HepG2 (cell line): ENCODE measurements at regions not wholly inside any gene's neighbourhood (a gene's known extent, or its start where the extent isn't known, plus 50 kb on each side); places are given as distances from the start of the nearest gene placed in this dataset.

ENCODE experiments used
- BCL6 ChIP-seq: IDR thresholded peaks from 2 replicates; pipeline ENCODE4 v1.6.1; 2016; ENCODE audit warnings: missing genetic modification reagents, missing compliant biosample characterization
- FOXA3 ChIP-seq: IDR thresholded peaks from 2 replicates; pipeline ENCODE4 v1.6.1; 2016; ENCODE audit warnings: missing genetic modification reagents, missing compliant biosample characterization
- FOXP1 ChIP-seq, 2 experiments: fragments of 450-650 bp in 1 of 2; IDR thresholded peaks; 2 replicates each; pipeline ENCODE4 v1.6.1; 2017 to 2018; ENCODE audit warnings: antibody characterized with exemption in 1 of 2
- GZF1 ChIP-seq: sonication (generic); formaldehyde crosslinking; IDR thresholded peaks from 2 replicates; pipeline ENCODE4 v1.5.1; 2020; ENCODE audit warnings: mild to moderate bottlenecking, missing genetic modification reagents
- HNF4G ChIP-seq, 2 experiments: sonication (generic) in 1 of 2; formaldehyde crosslinking in 1 of 2; IDR thresholded peaks; 2 replicates each; pipeline versions ENCODE4 v1.4.0 to v1.6.1; 2011 to 2020; ENCODE audit warnings: borderline replicate concordance in 2 of 2, low read depth in 2 of 2, mild to moderate bottlenecking in 2 of 2, low read length in 1 of 2, missing genetic modification reagents in 1 of 2, moderate library complexity in 1 of 2
- IRX3 ChIP-seq: sonication (generic); formaldehyde crosslinking; IDR thresholded peaks from 2 replicates; pipeline ENCODE4 v1.8.1; 2023; ENCODE audit warnings: mild to moderate bottlenecking, low read depth, missing genetic modification reagents, borderline replicate concordance
- KDM6A ChIP-seq: IDR thresholded peaks from 2 replicates; pipeline ENCODE4 v1.6.1; 2016; ENCODE audit warnings: low read depth
- MEIS1 ChIP-seq: sonication (generic); formaldehyde crosslinking; IDR thresholded peaks from 2 replicates; pipeline ENCODE4 v1.9.0; 2021; ENCODE audit warnings: mild to moderate bottlenecking, missing genetic modification reagents, moderate library complexity, borderline replicate concordance
- NCOR1 ChIP-seq: fragments of 200-600 bp; sonication (generic); IDR thresholded peaks from 2 replicates; pipeline ENCODE4 v1.7.0; 2017; ENCODE audit warnings: antibody characterized with exemption, low read length, borderline replicate concordance
- NFE2L1 ChIP-seq: sonication (generic); formaldehyde crosslinking; IDR thresholded peaks from 2 replicates; pipeline ENCODE4 v1.4.0; 2020; ENCODE audit warnings: missing genetic modification reagents, mild to moderate bottlenecking, borderline replicate concordance
- NR2F2 ChIP-seq: IDR thresholded peaks from 2 replicates; pipeline ENCODE4 v1.6.1; 2012; ENCODE audit warnings: low read depth, inconsistent platforms, borderline replicate concordance
- TOE1 ChIP-seq: sonication (generic); formaldehyde crosslinking; IDR thresholded peaks from 2 replicates; pipeline ENCODE4 v1.4.0; 2020; ENCODE audit warnings: mild to moderate bottlenecking, missing genetic modification reagents
- ZNF207 ChIP-seq: fragments of 450-650 bp; IDR thresholded peaks from 2 replicates; pipeline ENCODE4 v1.6.1; 2016; ENCODE audit warnings: antibody characterized with exemption, borderline replicate concordance
- ZNF33B ChIP-seq: sonication (generic); formaldehyde crosslinking; IDR thresholded peaks from 2 replicates; pipeline ENCODE4 v1.5.1; 2020; ENCODE audit warnings: mild to moderate bottlenecking, missing genetic modification reagents
- ZNF670 ChIP-seq: sonication (generic); formaldehyde crosslinking; IDR thresholded peaks from 2 replicates; pipeline ENCODE4 v1.8.0; 2022; ENCODE audit warnings: mild to moderate bottlenecking, missing genetic modification reagents, borderline replicate concordance
- ZNF749 ChIP-seq: sonication (generic); formaldehyde crosslinking; IDR thresholded peaks from 2 replicates; pipeline ENCODE4 v1.8.0; 2022; ENCODE audit warnings: mild to moderate bottlenecking, missing genetic modification reagents, moderate library complexity, borderline replicate concordance
- ZNF781 ChIP-seq: sonication (generic); formaldehyde crosslinking; IDR thresholded peaks from 2 replicates; pipeline ENCODE4 v1.5.1; 2020; ENCODE audit warnings: borderline replicate concordance, mild to moderate bottlenecking, missing genetic modification reagents; ENCODE audit errors: not compliant biosample characterization
- TF ChIP-seq, protein P1 (sequence below): IDR thresholded peaks from 2 replicates; pipeline ENCODE4 v1.6.1; 2012; ENCODE audit warnings: low read depth, low read length, improper control_type of control experiment
- TF ChIP-seq, protein P2 (sequence below): sonication (generic); formaldehyde crosslinking; IDR thresholded peaks from 2 replicates; pipeline ENCODE4 v1.4.0; 2020; ENCODE audit warnings: mild to moderate bottlenecking, missing genetic modification reagents

DNA sequence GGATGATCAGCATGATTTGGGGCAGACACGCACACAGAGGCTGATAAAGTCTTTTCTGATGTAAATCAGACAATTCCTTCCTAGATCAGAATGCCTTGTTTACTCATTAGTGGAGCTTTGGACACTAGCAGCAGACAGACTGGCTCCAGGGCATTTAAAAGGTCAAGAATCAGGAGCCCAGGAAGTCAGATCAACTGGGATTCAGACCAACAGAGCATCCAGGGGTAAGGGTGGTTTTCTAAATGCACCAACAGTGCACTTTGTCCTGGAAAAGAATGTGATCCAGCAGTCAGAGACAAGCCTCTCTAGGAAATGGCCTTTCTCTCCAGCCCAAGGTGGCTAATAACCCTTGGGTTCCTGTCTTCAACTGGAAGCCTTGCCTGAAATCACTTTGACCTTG is 405.3 kb downstream of the MED13L start (continued):
- TF ChIP-seq ZNF207 (no peak), TOE1 (CRISPR knock-in tag) (no peak), NCOR1 (0 out of 2 replicates have a peak, but pooled peaks have one; percentile 23), ZNF749 (no peak), NR2F2 (no peak), ZNF781 (CRISPR knock-in tag) (no peak), GZF1 (no peak), BCL6 (peak; percentile 66), KDM6A (CRISPR knock-in tag) (no peak), FOXA3 (no peak), ZNF33B (CRISPR knock-in tag) (no peak), FOXP1 (IDR thresholded peaks at IDR 0.05) (no peak), FOXP1 (CRISPR knock-in tag; IDR thresholded peaks at IDR 0.05) (no peak), MEIS1 (CRISPR knock-in tag) (no peak), HNF4G (IDR thresholded peaks at IDR 0.05; ENCODE audit: borderline replicate concordance, low read depth, low read length) (no peak), HNF4G (CRISPR knock-in tag; IDR thresholded peaks at IDR 0.05; ENCODE audit: borderline replicate concordance, low read depth) (no peak), NFE2L1 (CRISPR knock-in tag) (no peak), ZNF670 (no peak), IRX3 (CRISPR knock-in tag) (no peak)
- TF ChIP-seq, protein P1, sequence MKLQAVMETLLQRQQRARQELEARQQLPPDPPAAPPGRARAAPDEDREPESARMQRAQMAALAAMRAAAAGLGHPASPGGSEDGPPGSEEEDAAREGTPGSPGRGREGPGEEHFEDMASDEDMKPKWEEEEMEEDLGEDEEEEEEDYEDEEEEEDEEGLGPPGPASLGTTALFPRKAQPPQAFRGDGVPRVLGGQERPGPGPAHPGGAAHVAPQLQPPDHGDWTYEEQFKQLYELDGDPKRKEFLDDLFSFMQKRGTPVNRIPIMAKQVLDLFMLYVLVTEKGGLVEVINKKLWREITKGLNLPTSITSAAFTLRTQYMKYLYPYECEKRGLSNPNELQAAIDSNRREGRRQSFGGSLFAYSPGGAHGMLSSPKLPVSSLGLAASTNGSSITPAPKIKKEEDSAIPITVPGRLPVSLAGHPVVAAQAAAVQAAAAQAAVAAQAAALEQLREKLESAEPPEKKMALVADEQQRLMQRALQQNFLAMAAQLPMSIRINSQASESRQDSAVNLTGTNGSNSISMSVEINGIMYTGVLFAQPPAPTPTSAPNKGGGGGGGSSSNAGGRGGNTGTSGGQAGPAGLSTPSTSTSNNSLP: 0 out of 2 replicates have a peak, but pooled peaks have one; percentile 2
- TF ChIP-seq, protein P2, sequence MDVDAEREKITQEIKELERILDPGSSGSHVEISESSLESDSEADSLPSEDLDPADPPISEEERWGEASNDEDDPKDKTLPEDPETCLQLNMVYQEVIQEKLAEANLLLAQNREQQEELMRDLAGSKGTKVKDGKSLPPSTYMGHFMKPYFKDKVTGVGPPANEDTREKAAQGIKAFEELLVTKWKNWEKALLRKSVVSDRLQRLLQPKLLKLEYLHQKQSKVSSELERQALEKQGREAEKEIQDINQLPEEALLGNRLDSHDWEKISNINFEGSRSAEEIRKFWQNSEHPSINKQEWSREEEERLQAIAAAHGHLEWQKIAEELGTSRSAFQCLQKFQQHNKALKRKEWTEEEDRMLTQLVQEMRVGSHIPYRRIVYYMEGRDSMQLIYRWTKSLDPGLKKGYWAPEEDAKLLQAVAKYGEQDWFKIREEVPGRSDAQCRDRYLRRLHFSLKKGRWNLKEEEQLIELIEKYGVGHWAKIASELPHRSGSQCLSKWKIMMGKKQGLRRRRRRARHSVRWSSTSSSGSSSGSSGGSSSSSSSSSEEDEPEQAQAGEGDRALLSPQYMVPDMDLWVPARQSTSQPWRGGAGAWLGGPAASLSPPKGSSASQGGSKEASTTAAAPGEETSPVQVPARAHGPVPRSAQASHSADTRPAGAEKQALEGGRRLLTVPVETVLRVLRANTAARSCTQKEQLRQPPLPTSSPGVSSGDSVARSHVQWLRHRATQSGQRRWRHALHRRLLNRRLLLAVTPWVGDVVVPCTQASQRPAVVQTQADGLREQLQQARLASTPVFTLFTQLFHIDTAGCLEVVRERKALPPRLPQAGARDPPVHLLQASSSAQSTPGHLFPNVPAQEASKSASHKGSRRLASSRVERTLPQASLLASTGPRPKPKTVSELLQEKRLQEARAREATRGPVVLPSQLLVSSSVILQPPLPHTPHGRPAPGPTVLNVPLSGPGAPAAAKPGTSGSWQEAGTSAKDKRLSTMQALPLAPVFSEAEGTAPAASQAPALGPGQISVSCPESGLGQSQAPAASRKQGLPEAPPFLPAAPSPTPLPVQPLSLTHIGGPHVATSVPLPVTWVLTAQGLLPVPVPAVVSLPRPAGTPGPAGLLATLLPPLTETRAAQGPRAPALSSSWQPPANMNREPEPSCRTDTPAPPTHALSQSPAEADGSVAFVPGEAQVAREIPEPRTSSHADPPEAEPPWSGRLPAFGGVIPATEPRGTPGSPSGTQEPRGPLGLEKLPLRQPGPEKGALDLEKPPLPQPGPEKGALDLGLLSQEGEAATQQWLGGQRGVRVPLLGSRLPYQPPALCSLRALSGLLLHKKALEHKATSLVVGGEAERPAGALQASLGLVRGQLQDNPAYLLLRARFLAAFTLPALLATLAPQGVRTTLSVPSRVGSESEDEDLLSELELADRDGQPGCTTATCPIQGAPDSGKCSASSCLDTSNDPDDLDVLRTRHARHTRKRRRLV (CRISPR knock-in tag): no peak
